Uterus (tissue), 2 donors: ENCODE measurements at regions not wholly inside any gene's neighbourhood (a gene's known extent, or its start where the extent isn't known, plus 50 kb on each side); places are given as distances from the start of the nearest gene placed in this dataset.

ENCODE experiments used
- CTCF ChIP-seq, 4 experiments: fragments of 200-600 bp in 2 of 4; fragments of 450-650 bp in 2 of 4; sonication (generic) in 2 of 4; IDR thresholded peaks; one replicate each; pipeline ENCODE4 v1.5.1; 2016 to 2019; ENCODE audit warnings: antibody characterized with exemption in 4 of 4, mild to moderate bottlenecking in 2 of 4, moderate library complexity in 1 of 4
- POLR2A ChIP-seq, 2 donors: fragments of 450-650 bp; IDR thresholded peaks; one replicate each; pipeline ENCODE4 v1.6.1; 2016; ENCODE audit warnings: antibody characterized with exemption in 2 of 2, mild to moderate bottlenecking in 1 of 2, moderate library complexity in 1 of 2

- TF ChIP-seq CTCF (IDR thresholded peaks at IDR 0.05) = no peak
- TF ChIP-seq POLR2A (IDR thresholded peaks at IDR 0.05) = no peak
Observed at GRCh38 chr6:142676647-142677192, 268.3 kb downstream of the HIVEP2 start.
